Daoy (cell line): ENCODE measurements at regions not wholly inside any gene's neighbourhood (a gene's known extent, or its start where the extent isn't known, plus 50 kb on each side); places are given as distances from the start of the nearest gene placed in this dataset.
"Not testable (repeated sequence)": the region's sequence is repeated elsewhere in the genome, so short reads cannot be mapped to it uniquely, and the experiment has no call there.

Experiments used
- DNase-seq: peaks from one replicate; pipeline ENCODE4 v3.0.0-alpha.2; 2015; ENCODE audit warnings: low read depth

- no peak for DNase-seq
Measured at GRCh38 chr9:134530724-134531123, 110.9 kb upstream of the COL5A1 start.

GRCh38 chr9:134531220-134531970 is 110.2 kb upstream of the COL5A1 start:
- DNase-seq = no peak

GRCh38 chr9:134532084-134532483 is 109.5 kb upstream of the COL5A1 start:
- no peak for DNase-seq

GRCh38 chr9:134532661-134533060 is 108.9 kb upstream of the COL5A1 start:
- not testable (repeated sequence) for DNase-seq

- DNase-seq = peak; percentile 93
Measured at GRCh38 chr9:134533850-134534588, 107.6 kb upstream of the COL5A1 start.

- no peak for DNase-seq
Measured at GRCh38 chr9:134534661-134535080, 106.9 kb upstream of the COL5A1 start.

- no peak for DNase-seq
Measured at GRCh38 chr9:134535171-134535570, 106.4 kb upstream of the COL5A1 start.

GRCh38 chr9:134536101-134536900 is 105.3 kb upstream of the COL5A1 start:
- DNase-seq = peak; percentile 91

- DNase-seq = no peak
Measured at GRCh38 chr9:134536931-134537330, 104.7 kb upstream of the COL5A1 start.

GRCh38 chr9:134537951-134538641 is 103.5 kb upstream of the COL5A1 start:
- no peak for DNase-seq

GRCh38 chr9:134538856-134539566 is 102.6 kb upstream of the COL5A1 start:
- DNase-seq = no peak

- no peak for DNase-seq
Measured at GRCh38 chr9:134539586-134540194, 101.9 kb upstream of the COL5A1 start.

GRCh38 chr9:134540276-134541096 is 101.1 kb upstream of the COL5A1 start:
- DNase-seq = no peak

- no peak for DNase-seq
Measured at GRCh38 chr9:134541097-134541747, 100.4 kb upstream of the COL5A1 start.

GRCh38 chr9:134544388-134545214 is 97.0 kb upstream of the COL5A1 start:
- peak; percentile 93 for DNase-seq

GRCh38 chr9:134545215-134545542 is 96.4 kb upstream of the COL5A1 start:
- DNase-seq = no peak

- DNase-seq = peak; percentile 48
Measured at GRCh38 chr9:134545543-134546245, 95.9 kb upstream of the COL5A1 start.

GRCh38 chr9:134546246-134546731 is 95.3 kb upstream of the COL5A1 start:
- DNase-seq = no peak
